ENCODE measurements at regions not wholly inside any gene's neighbourhood (a gene's known extent, or its start where the extent isn't known, plus 50 kb on each side); places are given as distances from the start of the nearest gene placed in this dataset.
"Not testable (repeated sequence)": the region's sequence is repeated elsewhere in the genome, so short reads cannot be mapped to it uniquely, and the experiment has no call there.

GRCh38 chr22:16388127-16388526, 204.5 kb downstream of the CCT8L2 start:
- H3K27me3 ChIP-seq; H3K9me3 ChIP-seq; H3K36me3 ChIP-seq; H3K4me3 ChIP-seq (ENCODE audit: low read depth, low read length); H3K4me1 ChIP-seq; DNase-seq: not testable (repeated sequence)

- H3K9me3 ChIP-seq; H3K36me3 ChIP-seq; H3K4me3 ChIP-seq (ENCODE audit: low read depth, low read length); H3K27me3 ChIP-seq; DNase-seq; H3K4me1 ChIP-seq: not testable (repeated sequence)
Observed at GRCh38 chr22:16387543-16387942, 205.1 kb downstream of the CCT8L2 start.

- TF ChIP-seq CTCF (IDR thresholded peaks at IDR 0.05; ENCODE audit: low read depth, low read length) = no peak
- no peak for DNase-seq
- Histone ChIP-seq H3K36me3 (no peaks in the 10 kb centered on the region), H3K27me3 (no peaks in the 10 kb centered on the region), H3K4me3 (ENCODE audit: low read depth, low read length) (no peak overlapping the region), H3K4me1 (no peaks in the 10 kb centered on the region), H3K9me3 (no peaks in the 10 kb centered on the region)
Observed at GRCh38 chr22:16387088-16387487, 205.5 kb downstream of the CCT8L2 start.

GRCh38 chr22:16361328-16361727, 231.3 kb downstream of the CCT8L2 start:
- H3K4me3 ChIP-seq (ENCODE audit: low read depth, low read length); H3K36me3 ChIP-seq; H3K27me3 ChIP-seq; H3K9me3 ChIP-seq; DNase-seq; H3K4me1 ChIP-seq: not testable (repeated sequence)

- not testable (repeated sequence) for H3K27me3 ChIP-seq; DNase-seq; H3K36me3 ChIP-seq; H3K9me3 ChIP-seq; H3K4me3 ChIP-seq (ENCODE audit: low read depth, low read length); H3K4me1 ChIP-seq
Observed at GRCh38 chr22:16352637-16353036, 240.0 kb downstream of the CCT8L2 start.

- not testable (repeated sequence) for H3K4me3 ChIP-seq (ENCODE audit: low read depth, low read length); DNase-seq; H3K36me3 ChIP-seq; H3K4me1 ChIP-seq; H3K27me3 ChIP-seq; H3K9me3 ChIP-seq
Observed at GRCh38 chr22:16347083-16347482, 245.5 kb downstream of the CCT8L2 start.

- not testable (repeated sequence) for DNase-seq; H3K4me3 ChIP-seq (ENCODE audit: low read depth, low read length); H3K36me3 ChIP-seq; H3K4me1 ChIP-seq; H3K27me3 ChIP-seq; H3K9me3 ChIP-seq
Observed at GRCh38 chr22:16315565-16315964, 277.0 kb downstream of the CCT8L2 start.

All from BE2C (cell line).